A549 (cell line): ENCODE measurements at regions not wholly inside any gene's neighbourhood (a gene's known extent, or its start where the extent isn't known, plus 50 kb on each side); places are given as distances from the start of the nearest gene placed in this dataset.

ENCODE experiments used
- CTCF ChIP-seq: fragments of >200 bp; sonication (Bioruptor Twin); formaldehyde crosslinking; IDR thresholded peaks from 3 replicates; pipeline ENCODE4 v1.5.1; 2016
- HOXA7 ChIP-seq: fragments of 250-450 bp; sonication (Bioruptor Pico); IDR thresholded peaks from 2 replicates; pipeline ENCODE4 v1.5.0; 2020; ENCODE audit warnings: mild to moderate bottlenecking, moderate library complexity
- KDM5A ChIP-seq: fragments of 200-600 bp; sonication (generic); IDR thresholded peaks from 2 replicates; pipeline ENCODE4 v1.6.1; 2016; ENCODE audit warnings: antibody characterized with exemption, mild to moderate bottlenecking
- POLR2A ChIP-seq: IDR thresholded peaks from 2 replicates; pipeline ENCODE4 v1.6.1; 2012; ENCODE audit warnings: mild to moderate bottlenecking, low read length
- REST ChIP-seq: fragments of 200-600 bp; sonication (generic); IDR thresholded peaks from 2 replicates; pipeline ENCODE4 v1.6.1; 2016; ENCODE audit warnings: antibody characterized with exemption, mild to moderate bottlenecking, moderate library complexity

DNA sequence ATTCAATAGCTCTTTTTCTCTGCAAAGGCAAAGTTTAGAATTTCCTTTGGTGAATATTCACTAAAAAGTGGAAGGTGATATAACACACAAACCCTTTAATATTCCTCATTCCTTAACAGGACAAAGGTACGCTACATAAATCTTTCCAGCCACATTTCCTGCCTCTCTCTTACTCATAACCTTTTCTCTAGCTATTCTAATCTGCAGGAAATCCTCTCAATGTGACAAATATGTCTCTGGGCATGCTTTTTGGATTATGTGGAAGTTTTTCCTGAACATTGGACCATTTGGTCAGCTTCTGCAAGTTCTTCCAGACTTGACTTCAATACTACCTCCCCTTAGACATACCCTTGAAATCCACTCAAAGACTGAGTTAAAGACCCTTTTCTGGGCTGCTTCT is 186.3 kb upstream of the TUSC1 start:
- TF ChIP-seq HOXA7 (CRISPR knock-in tag) (no peak), POLR2A (no peak), CTCF (no peak), REST (no peak), KDM5A (no peak)
